GM12891 (cell line): ENCODE measurements at regions not wholly inside any gene's neighbourhood (a gene's known extent, or its start where the extent isn't known, plus 50 kb on each side); places are given as distances from the start of the nearest gene placed in this dataset.

Experiments used
- POLR2A ChIP-seq: IDR thresholded peaks from 2 replicates; pipeline ENCODE4 v1.6.1; 2011; ENCODE audit warnings: low read depth, low read length, control low read depth
- SPI1 ChIP-seq: IDR thresholded peaks from 2 replicates; pipeline ENCODE4 v1.6.1; 2011; ENCODE audit warnings: low read depth, low read length, control low read depth
- TAF1 ChIP-seq: IDR thresholded peaks from 2 replicates; pipeline ENCODE4 v1.6.1; 2011; ENCODE audit warnings: low read depth, low read length, control low read depth

DNA sequence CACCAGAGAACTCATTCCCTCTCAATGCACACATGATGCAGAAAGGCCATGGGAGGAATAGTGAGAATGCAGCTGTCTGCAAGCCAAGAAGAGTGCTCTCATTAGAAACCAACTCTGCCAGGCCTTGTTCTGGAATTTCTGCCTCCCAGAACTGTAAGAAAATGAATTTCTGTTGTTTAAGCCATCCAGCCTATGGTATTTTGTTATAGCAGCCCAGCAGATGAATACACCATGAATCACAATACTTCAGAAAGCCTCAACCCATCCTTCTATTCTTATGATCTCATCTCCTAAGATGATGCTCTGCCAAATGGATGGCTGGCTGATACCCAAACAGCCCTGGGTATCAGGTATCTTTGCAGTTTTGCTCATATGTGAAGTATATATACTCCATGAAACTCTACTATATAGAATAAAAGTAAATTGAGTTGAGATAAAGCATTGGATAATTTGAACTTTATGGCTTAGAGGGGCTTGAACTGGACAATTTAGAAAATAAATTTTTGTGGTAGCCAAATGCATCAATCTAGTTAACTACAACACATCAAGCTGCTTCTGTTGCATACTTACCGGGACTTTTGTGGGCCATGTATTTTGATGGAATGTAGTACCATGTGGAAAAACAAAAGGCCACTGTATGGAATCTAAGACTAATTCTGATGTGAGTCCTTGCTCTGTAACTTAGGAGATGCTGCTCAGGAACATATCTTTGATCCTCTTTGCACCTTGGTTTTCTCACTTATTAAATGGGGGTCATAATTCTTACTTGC is 245.9 kb downstream of the HS3ST1 start:
- TF ChIP-seq TAF1, result no peak
- TF ChIP-seq SPI1, result no peak
- no peak for TF ChIP-seq POLR2A
